Activated gamma-delta T cell treated with anti-CD3 and anti-CD28 coated beads, Interleukin-2, amount 50 U/mL, for 16 hours (primary cell): ENCODE measurements at regions not wholly inside any gene's neighbourhood (a gene's known extent, or its start where the extent isn't known, plus 50 kb on each side); places are given as distances from the start of the nearest gene placed in this dataset.

Experiments
- DNase-seq: peaks from one replicate; pipeline ENCODE4 v3.0.0-alpha.2; 2020; ENCODE audit warnings: low read depth

GRCh38 chr5:39475881-39476842 lies 51.4 kb upstream of the DAB2 start:
- no peak for DNase-seq

- no peak for DNase-seq
Observed at GRCh38 chr5:39475159-39475571, 50.4 kb upstream of the DAB2 start.
